ENCODE measurements at regions not wholly inside any gene's neighbourhood (a gene's known extent, or its start where the extent isn't known, plus 50 kb on each side); places are given as distances from the start of the nearest gene placed in this dataset.
"Not testable (repeated sequence)": the region's sequence is repeated elsewhere in the genome, so short reads cannot be mapped to it uniquely, and the experiment has no call there.

GRCh38 chr9:135357863-135358551, 121.6 kb upstream of the PPP1R26 start:
- no peak overlapping the region for H3K4me3 ChIP-seq (ENCODE audit: low read depth, low read length)
- H3K36me3 ChIP-seq (ENCODE audit: control insufficient read depth, insufficient read depth, low read length), result no peaks in the 10 kb centered on the region
- no peaks in the 10 kb centered on the region for H3K9me3 ChIP-seq (ENCODE audit: control insufficient read depth, insufficient read depth, low read length)
- no peaks in the 10 kb centered on the region for H3K27me3 ChIP-seq (ENCODE audit: control insufficient read depth, insufficient read depth, low read length)
- no peak overlapping the region for H3K9ac ChIP-seq (ENCODE audit: low read depth, low read length)
- no peak overlapping the region for H3K27ac ChIP-seq (ENCODE audit: low read depth, low read length)
- H3K4me1 ChIP-seq (ENCODE audit: control insufficient read depth, insufficient read depth, low read length), result no peaks in the 10 kb centered on the region

GRCh38 chr9:135358552-135358940, 121.0 kb upstream of the PPP1R26 start:
- Histone ChIP-seq H3K4me3 (ENCODE audit: low read depth, low read length) (no peak overlapping the region), H3K9me3 (ENCODE audit: control insufficient read depth, insufficient read depth, low read length) (no peaks in the 10 kb centered on the region), H3K4me1 (ENCODE audit: control insufficient read depth, insufficient read depth, low read length) (no peaks in the 10 kb centered on the region), H3K27ac (ENCODE audit: low read depth, low read length) (no peak overlapping the region), H3K36me3 (ENCODE audit: control insufficient read depth, insufficient read depth, low read length) (no peaks in the 10 kb centered on the region), H3K27me3 (ENCODE audit: control insufficient read depth, insufficient read depth, low read length) (no peaks in the 10 kb centered on the region), H3K9ac (ENCODE audit: low read depth, low read length) (no peak overlapping the region)

- H3K4me1 ChIP-seq (ENCODE audit: control insufficient read depth, insufficient read depth, low read length), result no peaks in the 10 kb centered on the region
- H3K9me3 ChIP-seq (ENCODE audit: control insufficient read depth, insufficient read depth, low read length), result no peaks in the 10 kb centered on the region
- no peaks in the 10 kb centered on the region for H3K27me3 ChIP-seq (ENCODE audit: control insufficient read depth, insufficient read depth, low read length)
- no peak overlapping the region for H3K27ac ChIP-seq (ENCODE audit: low read depth, low read length)
- no peak overlapping the region for H3K9ac ChIP-seq (ENCODE audit: low read depth, low read length)
- no peaks in the 10 kb centered on the region for H3K36me3 ChIP-seq (ENCODE audit: control insufficient read depth, insufficient read depth, low read length)
- no peak overlapping the region for H3K4me3 ChIP-seq (ENCODE audit: low read depth, low read length)
These were observed 119.8 kb upstream of the PPP1R26 start for GRCh38 chr9:135359764-135360163.

- Histone ChIP-seq H3K4me3 (ENCODE audit: low read depth, low read length) (no peak overlapping the region), H3K9ac (ENCODE audit: low read depth, low read length) (no peak overlapping the region), H3K9me3 (ENCODE audit: control insufficient read depth, insufficient read depth, low read length) (no peaks in the 10 kb centered on the region), H3K4me1 (ENCODE audit: control insufficient read depth, insufficient read depth, low read length) (peaks cover 7% of the 10 kb centered on the region; the same call in 1 of the 2 replicates), H3K27ac (ENCODE audit: low read depth, low read length) (no peak overlapping the region), H3K27me3 (ENCODE audit: control insufficient read depth, insufficient read depth, low read length) (no peaks in the 10 kb centered on the region), H3K36me3 (ENCODE audit: control insufficient read depth, insufficient read depth, low read length) (no peaks in the 10 kb centered on the region)
These were observed 119.0 kb upstream of the PPP1R26 start for GRCh38 chr9:135360617-135361016.

- H3K27me3 ChIP-seq (ENCODE audit: control insufficient read depth, insufficient read depth, low read length); H3K36me3 ChIP-seq (ENCODE audit: control insufficient read depth, insufficient read depth, low read length); H3K9ac ChIP-seq (ENCODE audit: low read depth, low read length); H3K4me3 ChIP-seq (ENCODE audit: low read depth, low read length); H3K27ac ChIP-seq (ENCODE audit: low read depth, low read length); H3K9me3 ChIP-seq (ENCODE audit: control insufficient read depth, insufficient read depth, low read length): not testable (repeated sequence)
- peaks cover 18% of the 10 kb centered on the region for H3K4me1 ChIP-seq (ENCODE audit: control insufficient read depth, insufficient read depth, low read length)
These were observed 117.9 kb upstream of the PPP1R26 start for GRCh38 chr9:135361668-135362067.

- peaks cover 19% of the 10 kb centered on the region for H3K4me1 ChIP-seq (ENCODE audit: control insufficient read depth, insufficient read depth, low read length)
- no peak overlapping the region for H3K27ac ChIP-seq (ENCODE audit: low read depth, low read length)
- 0 out of 2 replicates have a peak, but pooled peaks cover 3% of the 10 kb centered on the region for H3K9me3 ChIP-seq (ENCODE audit: control insufficient read depth, insufficient read depth, low read length)
- no peak overlapping the region for H3K4me3 ChIP-seq (ENCODE audit: low read depth, low read length)
- no peaks in the 10 kb centered on the region for H3K27me3 ChIP-seq (ENCODE audit: control insufficient read depth, insufficient read depth, low read length)
- H3K36me3 ChIP-seq (ENCODE audit: control insufficient read depth, insufficient read depth, low read length), result no peaks in the 10 kb centered on the region
- H3K9ac ChIP-seq (ENCODE audit: low read depth, low read length), result no peak overlapping the region
These were observed 116.0 kb upstream of the PPP1R26 start for GRCh38 chr9:135363596-135363995.

GRCh38 chr9:135365013-135365768, 114.4 kb upstream of the PPP1R26 start:
- Histone ChIP-seq H3K27me3 (ENCODE audit: control insufficient read depth, insufficient read depth, low read length) (no peaks in the 10 kb centered on the region), H3K4me3 (ENCODE audit: low read depth, low read length) (no peak overlapping the region), H3K36me3 (ENCODE audit: control insufficient read depth, insufficient read depth, low read length) (no peaks in the 10 kb centered on the region), H3K4me1 (ENCODE audit: control insufficient read depth, insufficient read depth, low read length) (peaks cover 19% of the 10 kb centered on the region), H3K27ac (ENCODE audit: low read depth, low read length) (no peak overlapping the region), H3K9ac (ENCODE audit: low read depth, low read length) (no peak overlapping the region), H3K9me3 (ENCODE audit: control insufficient read depth, insufficient read depth, low read length) (0 out of 2 replicates have a peak, but pooled peaks cover 4% of the 10 kb centered on the region)

GRCh38 chr9:135366104-135366503, 113.5 kb upstream of the PPP1R26 start:
- H3K9me3 ChIP-seq (ENCODE audit: control insufficient read depth, insufficient read depth, low read length), result 0 out of 2 replicates have a peak, but pooled peaks cover 4% of the 10 kb centered on the region
- H3K36me3 ChIP-seq (ENCODE audit: control insufficient read depth, insufficient read depth, low read length), result no peaks in the 10 kb centered on the region
- H3K27ac ChIP-seq (ENCODE audit: low read depth, low read length), result no peak overlapping the region
- no peak overlapping the region for H3K9ac ChIP-seq (ENCODE audit: low read depth, low read length)
- H3K4me1 ChIP-seq (ENCODE audit: control insufficient read depth, insufficient read depth, low read length), result peaks cover 19% of the 10 kb centered on the region
- no peak overlapping the region for H3K4me3 ChIP-seq (ENCODE audit: low read depth, low read length)
- H3K27me3 ChIP-seq (ENCODE audit: control insufficient read depth, insufficient read depth, low read length), result no peaks in the 10 kb centered on the region

GRCh38 chr9:135369412-135369990, 110.1 kb upstream of the PPP1R26 start:
- Histone ChIP-seq H3K9me3 (ENCODE audit: control insufficient read depth, insufficient read depth, low read length) (0 out of 2 replicates have a peak, but pooled peaks cover 4% of the 10 kb centered on the region), H3K27me3 (ENCODE audit: control insufficient read depth, insufficient read depth, low read length) (no peaks in the 10 kb centered on the region), H3K27ac (ENCODE audit: low read depth, low read length) (no peak overlapping the region), H3K36me3 (ENCODE audit: control insufficient read depth, insufficient read depth, low read length) (no peaks in the 10 kb centered on the region), H3K4me3 (ENCODE audit: low read depth, low read length) (no peak overlapping the region), H3K4me1 (ENCODE audit: control insufficient read depth, insufficient read depth, low read length) (peaks cover 19% of the 10 kb centered on the region), H3K9ac (ENCODE audit: low read depth, low read length) (no peak overlapping the region)

- Histone ChIP-seq H3K9ac (ENCODE audit: low read depth, low read length) (no peak overlapping the region), H3K4me1 (ENCODE audit: control insufficient read depth, insufficient read depth, low read length) (peaks cover 11% of the 10 kb centered on the region), H3K9me3 (ENCODE audit: control insufficient read depth, insufficient read depth, low read length) (0 out of 2 replicates have a peak, but pooled peaks cover 4% of the 10 kb centered on the region), H3K27me3 (ENCODE audit: control insufficient read depth, insufficient read depth, low read length) (no peaks in the 10 kb centered on the region), H3K4me3 (ENCODE audit: low read depth, low read length) (no peak overlapping the region), H3K27ac (ENCODE audit: low read depth, low read length) (no peak overlapping the region), H3K36me3 (ENCODE audit: control insufficient read depth, insufficient read depth, low read length) (no peaks in the 10 kb centered on the region)
These were observed 108.9 kb upstream of the PPP1R26 start for GRCh38 chr9:135370411-135371375.

Data from HUES48 (cell line).